D721Med (cell line): ENCODE measurements at regions not wholly inside any gene's neighbourhood (a gene's known extent, or its start where the extent isn't known, plus 50 kb on each side); places are given as distances from the start of the nearest gene placed in this dataset.

Source experiments
- DNase-seq: peaks from one replicate; pipeline ENCODE4 v3.0.0; 2011; ENCODE audit warnings: low spot score; ENCODE audit not compliant: insufficient read length
- FAIRE-seq: peaks from 2 replicates; lab custom pipeline; 2011; peaks lifted over from hg19 to GRCh38; lab: Jason Lieb, UNC
- TF ChIP-seq, protein P1 (sequence below): IDR thresholded peaks from 2 replicates; pipeline ENCODE4 v1.5.1; 2012; ENCODE audit warnings: mild to moderate bottlenecking, control low read depth; ENCODE audit not compliant: insufficient read depth; ENCODE audit errors: missing control alignments

GRCh38 chr6:51013376-51013775 is 194.7 kb downstream of the TFAP2B start:
- TF ChIP-seq, protein P1, sequence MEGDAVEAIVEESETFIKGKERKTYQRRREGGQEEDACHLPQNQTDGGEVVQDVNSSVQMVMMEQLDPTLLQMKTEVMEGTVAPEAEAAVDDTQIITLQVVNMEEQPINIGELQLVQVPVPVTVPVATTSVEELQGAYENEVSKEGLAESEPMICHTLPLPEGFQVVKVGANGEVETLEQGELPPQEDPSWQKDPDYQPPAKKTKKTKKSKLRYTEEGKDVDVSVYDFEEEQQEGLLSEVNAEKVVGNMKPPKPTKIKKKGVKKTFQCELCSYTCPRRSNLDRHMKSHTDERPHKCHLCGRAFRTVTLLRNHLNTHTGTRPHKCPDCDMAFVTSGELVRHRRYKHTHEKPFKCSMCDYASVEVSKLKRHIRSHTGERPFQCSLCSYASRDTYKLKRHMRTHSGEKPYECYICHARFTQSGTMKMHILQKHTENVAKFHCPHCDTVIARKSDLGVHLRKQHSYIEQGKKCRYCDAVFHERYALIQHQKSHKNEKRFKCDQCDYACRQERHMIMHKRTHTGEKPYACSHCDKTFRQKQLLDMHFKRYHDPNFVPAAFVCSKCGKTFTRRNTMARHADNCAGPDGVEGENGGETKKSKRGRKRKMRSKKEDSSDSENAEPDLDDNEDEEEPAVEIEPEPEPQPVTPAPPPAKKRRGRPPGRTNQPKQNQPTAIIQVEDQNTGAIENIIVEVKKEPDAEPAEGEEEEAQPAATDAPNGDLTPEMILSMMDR = no peak
- DNase-seq (no peak), FAIRE-seq (no peak)

DNA sequence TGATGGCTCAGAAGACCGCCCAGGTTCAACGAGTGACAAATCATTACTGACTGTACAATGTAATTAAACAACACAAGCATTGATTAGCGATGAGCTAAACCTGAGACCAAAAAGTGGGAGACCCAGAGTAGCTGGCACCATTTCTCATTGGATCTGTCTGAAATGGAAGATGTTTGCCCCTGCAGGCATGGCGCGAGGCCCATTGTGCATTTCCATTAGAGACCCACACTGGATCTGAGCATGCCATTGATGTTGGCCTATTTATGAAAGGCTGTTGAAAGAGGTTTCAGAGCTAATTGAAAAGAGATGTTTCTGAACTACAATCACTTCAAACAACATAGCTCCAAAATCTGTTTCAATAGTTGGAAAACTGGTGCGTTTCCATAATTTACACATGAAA is 196.7 kb downstream of the TFAP2B start:
- TF ChIP-seq, protein P1 = no peak
- FAIRE-seq (no peak), DNase-seq (no peak)

GRCh38 chr6:51016489-51016888 is 197.8 kb downstream of the TFAP2B start:
- no peak for FAIRE-seq
- DNase-seq = no peak
- TF ChIP-seq, protein P1 = no peak

- DNase-seq = no peak
- no peak for FAIRE-seq
- TF ChIP-seq, protein P1 = no peak
Observed at GRCh38 chr6:51019806-51020205, 201.1 kb downstream of the TFAP2B start.

DNA sequence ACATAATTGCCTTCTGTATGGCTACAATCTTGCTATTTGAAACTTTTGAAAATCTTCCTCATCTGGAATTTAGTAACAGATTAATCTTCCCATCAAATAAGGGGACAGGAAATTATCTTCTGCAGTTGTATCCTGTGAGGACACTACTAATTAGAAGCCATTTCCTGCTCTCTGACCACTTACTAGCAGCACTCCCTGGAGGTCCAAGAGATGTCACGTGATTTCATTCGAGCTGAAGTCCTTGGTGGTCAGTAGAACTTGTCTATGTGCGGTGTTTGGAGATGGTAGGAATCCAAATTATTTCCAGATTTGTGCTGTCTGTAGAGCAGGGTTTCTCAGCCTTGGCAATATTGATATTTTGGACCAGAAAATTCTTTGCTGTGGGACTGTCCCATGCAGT is 202.5 kb downstream of the TFAP2B start:
- DNase-seq (no peak), FAIRE-seq (no peak)
- TF ChIP-seq, protein P1 = no peak

DNA sequence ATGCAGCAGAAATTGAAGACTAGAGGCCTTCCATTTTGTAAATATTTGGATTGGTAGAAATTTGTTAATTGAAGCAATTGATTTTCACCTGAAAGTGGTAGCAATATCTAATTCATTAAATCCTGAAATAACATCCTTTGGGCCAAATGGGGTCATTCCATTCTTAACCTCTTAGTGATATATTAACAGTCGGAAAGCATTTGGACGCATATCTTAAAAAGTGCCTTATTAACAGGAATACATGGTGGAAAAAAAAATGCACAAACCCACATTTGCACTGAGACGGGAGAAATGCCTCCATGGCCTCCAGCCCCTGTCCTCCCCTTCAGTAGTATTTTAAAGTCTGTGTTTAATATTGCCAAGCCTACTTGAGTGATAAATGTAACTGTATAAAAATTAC is 205.5 kb downstream of the TFAP2B start:
- DNase-seq = no peak
- no peak for FAIRE-seq
- TF ChIP-seq, protein P1 = no peak

DNA sequence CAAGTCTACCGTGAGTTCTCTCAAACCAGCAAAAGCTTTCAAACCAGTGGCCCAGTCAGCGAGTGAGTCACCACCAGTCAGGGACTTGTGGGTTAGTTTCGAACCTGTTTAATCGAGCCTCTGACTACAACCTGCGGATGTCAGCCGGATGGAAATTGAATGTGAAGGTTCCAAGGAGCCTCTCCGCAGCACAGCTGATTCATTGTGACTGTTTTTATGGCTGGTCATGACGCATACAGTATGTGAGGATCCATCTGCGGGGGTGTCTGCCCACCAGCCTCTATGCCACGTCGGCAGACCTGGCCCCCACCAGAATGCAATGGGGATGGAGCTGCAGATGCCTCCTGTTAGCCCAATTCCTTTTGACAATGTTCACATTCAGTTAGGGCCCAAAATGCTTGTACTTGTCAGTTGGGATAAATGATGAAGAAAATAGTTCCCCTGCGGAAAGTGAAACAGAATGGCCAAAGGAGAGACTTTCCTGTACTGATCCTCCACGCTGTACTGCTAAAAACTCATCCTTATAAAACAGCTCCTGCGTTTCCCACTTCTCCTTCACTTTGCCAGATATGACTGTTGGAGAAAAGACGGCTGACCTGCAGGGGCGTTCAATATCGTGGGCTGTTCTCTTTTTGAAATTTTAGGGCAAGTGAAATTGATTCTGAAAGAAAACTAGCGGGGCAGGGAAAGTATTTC is 206.6 kb downstream of the TFAP2B start:
- DNase-seq = no peak
- no peak for FAIRE-seq
- TF ChIP-seq, protein P1 = no peak
